ENCODE measurements at regions not wholly inside any gene's neighbourhood (a gene's known extent, or its start where the extent isn't known, plus 50 kb on each side); places are given as distances from the start of the nearest gene placed in this dataset.
"Not testable (repeated sequence)": the region's sequence is repeated elsewhere in the genome, so short reads cannot be mapped to it uniquely, and the experiment has no call there.

- no peak for DNase-seq
Observed at GRCh38 chrX:117653396-117653795, 463.2 kb downstream of the KLHL13 start.

GRCh38 chrX:117645639-117646038, 471.0 kb downstream of the KLHL13 start:
- DNase-seq: no peak

GRCh38 chrX:117641913-117642656, 474.5 kb downstream of the KLHL13 start:
- no peak for DNase-seq

GRCh38 chrX:117636826-117637225, 479.8 kb downstream of the KLHL13 start:
- DNase-seq: no peak

GRCh38 chrX:117633277-117633676, 483.3 kb downstream of the KLHL13 start:
- DNase-seq: no peak

GRCh38 chrX:117628381-117628780, 488.2 kb downstream of the KLHL13 start:
- DNase-seq: no peak

- DNase-seq: no peak
Observed at GRCh38 chrX:117610806-117611205, 505.8 kb downstream of the KLHL13 start.

- DNase-seq: no peak
Observed at GRCh38 chrX:117610049-117610448, 506.6 kb downstream of the KLHL13 start.

- DNase-seq: no peak
Observed at GRCh38 chrX:117607561-117607960, 509.0 kb downstream of the KLHL13 start.

GRCh38 chrX:117606101-117606500, 510.5 kb downstream of the KLHL13 start:
- not testable (repeated sequence) for DNase-seq

GRCh38 chrX:117570160-117570559, 546.5 kb downstream of the KLHL13 start:
- DNase-seq: no peak

- no peak for DNase-seq
Observed at GRCh38 chrX:117568238-117568637, 548.4 kb downstream of the KLHL13 start.

GRCh38 chrX:117543885-117544284, 572.7 kb downstream of the KLHL13 start:
- DNase-seq: no peak

GRCh38 chrX:117539090-117539418, 577.6 kb downstream of the KLHL13 start:
- no peak for DNase-seq

GRCh38 chrX:117538178-117539089, 578.2 kb downstream of the KLHL13 start:
- no peak for DNase-seq

- no peak for DNase-seq
Observed at GRCh38 chrX:117532339-117532738, 584.3 kb downstream of the KLHL13 start.

- no peak for DNase-seq
Observed at GRCh38 chrX:117522725-117523700, 593.6 kb downstream of the KLHL13 start.

- no peak for DNase-seq
Observed at GRCh38 chrX:117517994-117518393, 598.6 kb downstream of the KLHL13 start.

GRCh38 chrX:117511379-117511778, 605.2 kb downstream of the KLHL13 start:
- no peak for DNase-seq

GRCh38 chrX:117510453-117510852, 606.2 kb downstream of the KLHL13 start:
- DNase-seq: no peak

GRCh38 chrX:117508021-117508420, 608.6 kb downstream of the KLHL13 start:
- no peak for DNase-seq

- no peak for DNase-seq
Observed at GRCh38 chrX:117487421-117487820, 629.2 kb downstream of the KLHL13 start.

- no peak for DNase-seq
Observed at GRCh38 chrX:117483950-117484349, 632.7 kb downstream of the KLHL13 start.

All from left hindlimb (tissue), 1 donor.